ENCODE measurements at regions not wholly inside any gene's neighbourhood (a gene's known extent, or its start where the extent isn't known, plus 50 kb on each side); places are given as distances from the start of the nearest gene placed in this dataset.
"Not testable (repeated sequence)": the region's sequence is repeated elsewhere in the genome, so short reads cannot be mapped to it uniquely, and the experiment has no call there.

- DNase-seq = no peak
Observed at GRCh38 chr1:178643831-178644230, 81.2 kb upstream of the RALGPS2 start.

- DNase-seq = no peak
Observed at GRCh38 chr1:178644308-178645120, 80.5 kb upstream of the RALGPS2 start.

GRCh38 chr1:178645157-178645807 is 79.8 kb upstream of the RALGPS2 start:
- no peak for DNase-seq

GRCh38 chr1:178645808-178646200 is 79.2 kb upstream of the RALGPS2 start:
- DNase-seq = no peak

- no peak for DNase-seq
Observed at GRCh38 chr1:178646821-178647220, 78.2 kb upstream of the RALGPS2 start.

- no peak for DNase-seq
Observed at GRCh38 chr1:178648151-178648550, 76.9 kb upstream of the RALGPS2 start.

- no peak for DNase-seq
Observed at GRCh38 chr1:178649582-178650350, 75.3 kb upstream of the RALGPS2 start.

GRCh38 chr1:178650934-178651511 is 74.0 kb upstream of the RALGPS2 start:
- no peak for DNase-seq

- DNase-seq = no peak
Observed at GRCh38 chr1:178651742-178652141, 73.3 kb upstream of the RALGPS2 start.

- no peak for DNase-seq
Observed at GRCh38 chr1:178652506-178653490, 72.2 kb upstream of the RALGPS2 start.

GRCh38 chr1:178659789-178660208 is 65.2 kb upstream of the RALGPS2 start:
- DNase-seq = no peak

GRCh38 chr1:178660461-178660860 is 64.6 kb upstream of the RALGPS2 start:
- DNase-seq = no peak

GRCh38 chr1:178664278-178664677 is 60.8 kb upstream of the RALGPS2 start:
- no peak for DNase-seq

- DNase-seq = no peak
Observed at GRCh38 chr1:178665579-178665978, 59.5 kb upstream of the RALGPS2 start.

GRCh38 chr1:178666891-178667290 is 58.2 kb upstream of the RALGPS2 start:
- not testable (repeated sequence) for DNase-seq

GRCh38 chr1:178672434-178672833 is 52.6 kb upstream of the RALGPS2 start:
- DNase-seq = no peak

GRCh38 chr1:178674559-178674958 is 50.5 kb upstream of the RALGPS2 start:
- DNase-seq = not testable (repeated sequence)
